Trophoblast cell (in vitro differentiated cells and primary cell): ENCODE measurements at regions not wholly inside any gene's neighbourhood (a gene's known extent, or its start where the extent isn't known, plus 50 kb on each side); places are given as distances from the start of the nearest gene placed in this dataset.

Source experiments
- DNase-seq, 2 donors: peaks; one replicate each; pipeline ENCODE4 v3.0.0-alpha.2; 2016
- H2AFZ ChIP-seq: 2 replicates; pipeline ENCODE4 v1.6.1; 2013; ENCODE audit warnings: low read length, moderate library complexity, mild to moderate bottlenecking; ENCODE audit not compliant: insufficient read depth, poor library complexity
- H2AK5ac ChIP-seq: 2 replicates; pipeline ENCODE4 v1.6.1; 2013; ENCODE audit warnings: mild to moderate bottlenecking, low read length
- H2BK120ac ChIP-seq: 2 replicates; pipeline ENCODE4 v1.6.1; 2013; ENCODE audit warnings: low read length, mild to moderate bottlenecking, moderate library complexity; ENCODE audit not compliant: insufficient read depth, poor library complexity
- H2BK12ac ChIP-seq: 2 replicates; pipeline ENCODE4 v1.6.1; 2013; ENCODE audit warnings: mild to moderate bottlenecking, low read length, moderate library complexity
- H2BK5ac ChIP-seq: 2 replicates; pipeline ENCODE4 v1.6.1; 2013; ENCODE audit warnings: low read length, low read depth, moderate library complexity, mild to moderate bottlenecking; ENCODE audit not compliant: poor library complexity
- H3K14ac ChIP-seq: 2 replicates; pipeline ENCODE4 v1.6.1; 2013; ENCODE audit warnings: mild to moderate bottlenecking, low read length
- H3K18ac ChIP-seq: 2 replicates; pipeline ENCODE4 v1.6.1; 2013; ENCODE audit warnings: mild to moderate bottlenecking, low read length
- H3K23ac ChIP-seq: 2 replicates; pipeline ENCODE4 v1.6.1; 2013; ENCODE audit warnings: low read length
- H3K27ac ChIP-seq: 2 replicates; pipeline ENCODE4 v1.5.1; 2013; ENCODE audit warnings: low read depth, mild to moderate bottlenecking, inconsistent platforms, low read length, moderate library complexity
- H3K27me3 ChIP-seq: 2 replicates; pipeline ENCODE4 v1.6.1; 2013; ENCODE audit warnings: inconsistent platforms, mild to moderate bottlenecking, low read length, moderate library complexity; ENCODE audit not compliant: insufficient read depth
- H3K36me3 ChIP-seq, 2 experiments: 1 replicate in 1 of 2; 2 replicates in 1 of 2; pipeline ENCODE4 v1.6.1; 2013; ENCODE audit warnings: low read length in 2 of 2, mild to moderate bottlenecking in 2 of 2, moderate library complexity in 1 of 2; ENCODE audit not compliant: insufficient read depth in 2 of 2, control insufficient read depth in 1 of 2
- H3K4ac ChIP-seq: 2 replicates; pipeline ENCODE4 v1.6.1; 2013; ENCODE audit warnings: low read depth, mild to moderate bottlenecking, low read length, moderate library complexity
- H3K4me1 ChIP-seq, 2 experiments: 1 replicate in 1 of 2; 2 replicates in 1 of 2; pipeline ENCODE4 v1.6.1; 2013; ENCODE audit warnings: low read length in 2 of 2, mild to moderate bottlenecking in 2 of 2, moderate library complexity in 1 of 2; ENCODE audit not compliant: insufficient read depth in 2 of 2, control insufficient read depth in 1 of 2
- H3K4me2 ChIP-seq: 2 replicates; pipeline ENCODE4 v1.6.1; 2013; ENCODE audit warnings: inconsistent platforms, mild to moderate bottlenecking, low read length, moderate library complexity
- H3K4me3 ChIP-seq: 2 replicates; pipeline ENCODE4 v1.5.1; 2013; ENCODE audit warnings: mild to moderate bottlenecking, low read depth, low read length, inconsistent platforms
- H3K79me1 ChIP-seq: one replicate; pipeline ENCODE4 v1.6.1; 2013; ENCODE audit warnings: low read length
- H3K79me2 ChIP-seq: 2 replicates; pipeline ENCODE4 v1.6.1; 2013; ENCODE audit warnings: low read length, mild to moderate bottlenecking; ENCODE audit not compliant: control insufficient read depth, insufficient read depth, poor library complexity
- H3K9ac ChIP-seq: 2 replicates; pipeline ENCODE4 v1.6.1; 2013; ENCODE audit warnings: mild to moderate bottlenecking, low read length
- H3K9me3 ChIP-seq: 2 replicates; pipeline ENCODE4 v1.6.1; 2013; ENCODE audit warnings: low read depth, mild to moderate bottlenecking, control low read depth, inconsistent platforms, low read length; ENCODE audit not compliant: insufficient read depth
- H4K12ac ChIP-seq: 2 replicates; pipeline ENCODE4 v1.6.1; 2013; ENCODE audit warnings: low read depth, mild to moderate bottlenecking, low read length, moderate library complexity
- H4K8ac ChIP-seq: 2 replicates; pipeline ENCODE4 v1.6.1; 2013; ENCODE audit warnings: low read depth, mild to moderate bottlenecking, low read length, moderate library complexity
- H4K91ac ChIP-seq: one replicate; pipeline ENCODE4 v1.6.1; 2013; ENCODE audit warnings: low read depth, mild to moderate bottlenecking, low read length, moderate library complexity
- WGBS: extraction: QIAGEN DNeasy Blood & Tissue Kit; methylation state at CpG from one replicate; pipeline ENCODE4 v1.1.7; 2013; ENCODE audit warnings: missing lambda C conversion rate; ENCODE audit not compliant: insufficient read length, insufficient coverage; ENCODE audit errors: extremely low coverage; 5-methylcytosine and 5-hydroxymethylcytosine counted together

GRCh38 chr7:138257459-138258196 lies 181.4 kb downstream of the AKR1D1 start:
- Histone ChIP-seq H2AFZ (no peak overlapping the region), H2BK12ac (no peak overlapping the region), H3K4me3 (no peak overlapping the region), H4K91ac (peak overlapping the region; percentile 55), H4K8ac (no peak overlapping the region), H2BK120ac (peak overlapping the region; percentile 68), H2AK5ac (no peak overlapping the region), H3K14ac (no peak overlapping the region), H3K23ac (no peak overlapping the region), H3K4me2 (no peak overlapping the region), H4K12ac (no peak overlapping the region), H3K27me3 (no peaks in the 10 kb centered on the region), H3K79me2 (no peaks in the 10 kb centered on the region), H2BK5ac (peak overlapping the region; percentile 57), H3K18ac (no peak overlapping the region), H3K27ac (peak overlapping the region; percentile 91), H3K4me1 (peaks cover 0 to 2% of the 10 kb centered on the region in 2 experiments), H3K79me1 (peaks cover 21% of the 10 kb centered on the region), H3K36me3 (no peaks in the 10 kb centered on the region), H3K9ac (no peak overlapping the region), H3K9me3 (peaks cover 6% of the 10 kb centered on the region), H3K4ac (peak overlapping the region; percentile 34)
- WGBS, result no CpG with 5 or more reads among the region's 10 CpGs
- peak; percentile 97 to 99 for DNase-seq

- WGBS, result no CpG with 5 or more reads among the region's 3 CpGs
- Histone ChIP-seq H3K27ac (peak overlapping the region; percentile 91), H2BK12ac (peak overlapping the region; percentile 11), H3K9ac (no peak overlapping the region), H3K27me3 (no peaks in the 10 kb centered on the region), H2BK5ac (peak overlapping the region; percentile 57), H4K91ac (peak overlapping the region; percentile 41), H2AK5ac (no peak overlapping the region), H3K14ac (no peak overlapping the region), H4K12ac (no peak overlapping the region), H2BK120ac (peak overlapping the region; percentile 19), H3K79me1 (peaks cover 20% of the 10 kb centered on the region), H3K23ac (no peak overlapping the region), H4K8ac (no peak overlapping the region), H3K36me3 (no peaks in the 10 kb centered on the region), H3K9me3 (peaks cover 6% of the 10 kb centered on the region), H3K4me1 (peaks cover 0 to 2% of the 10 kb centered on the region in 2 experiments), H3K4me3 (no peak overlapping the region), H3K4ac (no peak overlapping the region), H2AFZ (no peak overlapping the region), H3K79me2 (no peaks in the 10 kb centered on the region), H3K4me2 (no peak overlapping the region), H3K18ac (no peak overlapping the region)
- DNase-seq, result no peak
Observed at GRCh38 chr7:138258197-138258559, 181.9 kb downstream of the AKR1D1 start.

- no peak overlapping the region for H4K8ac ChIP-seq
- H3K79me2 ChIP-seq, result no peaks in the 10 kb centered on the region
- no peak for DNase-seq
- H3K4me3 ChIP-seq, result no peak overlapping the region
- no peak overlapping the region for H3K14ac ChIP-seq
- no peaks in the 10 kb centered on the region for H3K27me3 ChIP-seq
- H3K4me2 ChIP-seq, result no peak overlapping the region
- H2BK5ac ChIP-seq, result no peak overlapping the region
- no peak overlapping the region for H4K12ac ChIP-seq
- no CpG with 5 or more reads among the region's 3 CpGs for WGBS
- peaks cover 18% of the 10 kb centered on the region for H3K79me1 ChIP-seq
- H2AFZ ChIP-seq, result no peak overlapping the region
- H3K23ac ChIP-seq, result no peak overlapping the region
- no peak overlapping the region for H4K91ac ChIP-seq
- H2AK5ac ChIP-seq, result no peak overlapping the region
- peak overlapping the region; percentile 70 for H2BK12ac ChIP-seq
- H2BK120ac ChIP-seq, result no peak overlapping the region
- H3K27ac ChIP-seq, result no peak overlapping the region
- H3K36me3 ChIP-seq, result no peaks in the 10 kb centered on the region
- no peak overlapping the region for H3K18ac ChIP-seq
- no peak overlapping the region for H3K4ac ChIP-seq
- H3K9me3 ChIP-seq, result peaks cover 2% of the 10 kb centered on the region
- H3K4me1 ChIP-seq, result peaks cover 0 to 2% of the 10 kb centered on the region in 2 experiments
- H3K9ac ChIP-seq, result no peak overlapping the region
Observed at GRCh38 chr7:138259675-138260074, 183.4 kb downstream of the AKR1D1 start.

GRCh38 chr7:138267934-138268333 lies 191.7 kb downstream of the AKR1D1 start:
- H4K12ac ChIP-seq, result no peak overlapping the region
- no peak overlapping the region for H3K4me2 ChIP-seq
- H3K14ac ChIP-seq, result no peak overlapping the region
- no peaks in the 10 kb centered on the region for H3K4me1 ChIP-seq
- H3K27me3 ChIP-seq, result no peaks in the 10 kb centered on the region
- no peak overlapping the region for H3K18ac ChIP-seq
- no peak overlapping the region for H2BK120ac ChIP-seq
- H3K4me3 ChIP-seq, result no peak overlapping the region
- peaks cover 5% of the 10 kb centered on the region for H3K79me1 ChIP-seq
- no peak overlapping the region for H3K4ac ChIP-seq
- no peak overlapping the region for H3K27ac ChIP-seq
- no peak overlapping the region for H4K8ac ChIP-seq
- H4K91ac ChIP-seq, result peak overlapping the region; percentile 33
- H3K23ac ChIP-seq, result no peak overlapping the region
- no peaks in the 10 kb centered on the region for H3K36me3 ChIP-seq
- no peak overlapping the region for H2AFZ ChIP-seq
- H3K9ac ChIP-seq, result no peak overlapping the region
- no CpG with 5 or more reads among the region's 6 CpGs for WGBS
- H3K79me2 ChIP-seq, result no peaks in the 10 kb centered on the region
- no peak overlapping the region for H2BK5ac ChIP-seq
- H2AK5ac ChIP-seq, result peak overlapping the region; percentile 64
- no peak for DNase-seq
- H3K9me3 ChIP-seq, result peaks cover 1% of the 10 kb centered on the region
- peak overlapping the region; percentile 74 for H2BK12ac ChIP-seq
